D721Med (cell line): ENCODE measurements at regions not wholly inside any gene's neighbourhood (a gene's known extent, or its start where the extent isn't known, plus 50 kb on each side); places are given as distances from the start of the nearest gene placed in this dataset.

Source experiments
- DNase-seq: peaks from one replicate; pipeline ENCODE4 v3.0.0; 2011; ENCODE audit warnings: low spot score; ENCODE audit not compliant: insufficient read length
- FAIRE-seq: peaks from 2 replicates; lab custom pipeline; 2011; peaks lifted over from hg19 to GRCh38; lab: Jason Lieb, UNC
- TF ChIP-seq, protein P1 (sequence below): IDR thresholded peaks from 2 replicates; pipeline ENCODE4 v1.5.1; 2012; ENCODE audit warnings: mild to moderate bottlenecking, control low read depth; ENCODE audit not compliant: insufficient read depth; ENCODE audit errors: missing control alignments

DNA sequence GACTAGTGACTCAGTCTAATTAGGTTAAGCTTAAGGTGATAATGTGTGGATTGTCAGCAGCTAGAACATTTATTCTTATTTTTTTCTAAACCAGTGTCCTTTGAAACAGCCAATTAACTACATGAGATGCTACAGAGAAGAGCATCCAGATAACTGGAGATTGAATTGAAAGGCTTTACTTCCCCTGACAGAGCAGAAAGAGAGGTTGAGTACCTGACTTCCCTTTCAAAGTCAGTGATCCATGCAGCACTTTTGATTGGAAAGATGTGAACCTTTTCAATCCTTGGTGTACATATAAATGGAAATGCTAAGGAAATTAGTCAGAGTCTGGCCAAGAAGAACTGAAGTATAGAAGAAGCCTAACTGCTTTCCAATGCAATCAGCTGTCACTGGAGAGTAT is 653.8 kb downstream of the CDH8 start:
- FAIRE-seq (no peak), DNase-seq (no peak)
- TF ChIP-seq, protein P1, sequence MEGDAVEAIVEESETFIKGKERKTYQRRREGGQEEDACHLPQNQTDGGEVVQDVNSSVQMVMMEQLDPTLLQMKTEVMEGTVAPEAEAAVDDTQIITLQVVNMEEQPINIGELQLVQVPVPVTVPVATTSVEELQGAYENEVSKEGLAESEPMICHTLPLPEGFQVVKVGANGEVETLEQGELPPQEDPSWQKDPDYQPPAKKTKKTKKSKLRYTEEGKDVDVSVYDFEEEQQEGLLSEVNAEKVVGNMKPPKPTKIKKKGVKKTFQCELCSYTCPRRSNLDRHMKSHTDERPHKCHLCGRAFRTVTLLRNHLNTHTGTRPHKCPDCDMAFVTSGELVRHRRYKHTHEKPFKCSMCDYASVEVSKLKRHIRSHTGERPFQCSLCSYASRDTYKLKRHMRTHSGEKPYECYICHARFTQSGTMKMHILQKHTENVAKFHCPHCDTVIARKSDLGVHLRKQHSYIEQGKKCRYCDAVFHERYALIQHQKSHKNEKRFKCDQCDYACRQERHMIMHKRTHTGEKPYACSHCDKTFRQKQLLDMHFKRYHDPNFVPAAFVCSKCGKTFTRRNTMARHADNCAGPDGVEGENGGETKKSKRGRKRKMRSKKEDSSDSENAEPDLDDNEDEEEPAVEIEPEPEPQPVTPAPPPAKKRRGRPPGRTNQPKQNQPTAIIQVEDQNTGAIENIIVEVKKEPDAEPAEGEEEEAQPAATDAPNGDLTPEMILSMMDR: no peak

DNA sequence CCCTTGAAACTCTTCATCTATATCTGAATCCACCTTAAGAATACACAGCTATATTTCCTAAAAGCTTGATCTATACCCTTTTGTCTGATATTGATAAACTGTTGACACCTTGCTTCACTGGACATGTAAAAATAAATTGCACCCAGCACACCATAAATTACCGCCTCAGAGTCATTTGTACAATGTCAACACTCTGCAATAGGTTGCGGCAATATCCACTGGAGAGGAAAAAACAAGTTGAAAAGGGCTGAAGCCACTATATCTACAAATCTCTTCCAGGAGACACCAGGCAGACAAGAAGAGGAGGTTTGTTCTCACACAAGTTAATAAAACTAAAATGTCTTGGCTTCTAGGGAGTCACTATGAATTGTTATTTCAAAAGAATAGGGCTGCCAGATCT is 656.9 kb downstream of the CDH8 start:
- DNase-seq (no peak), FAIRE-seq (no peak)
- TF ChIP-seq, protein P1: no peak

DNA sequence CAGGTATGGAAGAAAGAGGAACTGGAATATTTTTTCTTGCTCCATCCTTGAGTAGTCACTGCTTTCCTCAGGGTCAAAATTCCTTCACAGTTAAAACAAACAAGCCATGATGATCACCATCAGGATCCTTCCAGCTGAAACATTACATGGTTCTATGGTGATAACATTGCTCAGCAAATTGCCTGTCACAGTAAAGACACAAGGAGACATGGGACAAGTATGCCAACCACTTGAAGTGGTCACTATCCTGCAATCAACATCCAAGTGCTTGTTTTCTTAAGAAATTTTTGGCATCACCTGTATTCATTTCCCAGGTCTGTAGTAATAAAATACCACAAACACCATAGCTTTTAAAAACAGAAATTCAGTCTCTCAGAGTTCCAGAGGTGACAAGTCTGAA is 662.2 kb downstream of the CDH8 start:
- TF ChIP-seq, protein P1: no peak
- DNase-seq: no peak
- FAIRE-seq: no peak

DNA sequence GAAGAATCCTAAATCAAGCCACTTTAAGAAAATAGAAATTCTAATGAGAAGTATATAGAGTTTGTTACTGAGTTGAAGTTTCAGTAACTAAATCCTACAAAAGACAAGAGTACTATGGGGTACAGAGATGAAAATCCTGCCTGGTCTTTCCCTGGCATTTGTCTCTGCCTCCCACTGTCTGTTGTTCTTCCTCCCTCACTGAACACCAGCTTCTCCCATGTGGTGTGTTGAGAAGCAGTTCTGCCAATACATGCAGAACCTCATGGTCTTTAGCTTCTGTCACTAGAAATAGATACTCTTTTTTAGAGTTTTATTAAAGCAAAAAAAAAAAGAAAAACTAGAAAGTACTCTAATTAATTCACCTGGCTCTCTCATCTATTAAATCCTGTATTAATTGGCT is 664.4 kb downstream of the CDH8 start:
- FAIRE-seq: no peak
- TF ChIP-seq, protein P1: no peak
- no peak for DNase-seq

DNA sequence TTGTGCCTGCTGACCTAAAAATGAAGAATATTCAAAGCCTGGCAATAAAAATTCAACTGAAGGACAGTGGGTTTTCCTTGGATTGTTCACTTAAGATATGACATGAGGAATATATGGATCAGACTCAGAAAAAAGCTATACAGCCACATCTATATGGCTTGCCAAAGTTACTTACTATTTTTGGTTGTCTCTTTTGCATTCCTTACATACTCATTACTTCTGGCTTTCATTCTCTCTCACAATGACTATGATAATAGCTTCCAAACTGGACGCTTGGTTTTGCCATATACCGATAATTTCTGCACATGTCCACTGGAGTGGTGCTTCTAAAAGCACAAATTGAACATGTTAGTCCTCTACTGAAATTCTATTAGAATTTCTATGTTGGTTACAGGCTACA is 664.9 kb downstream of the CDH8 start:
- FAIRE-seq: no peak
- TF ChIP-seq, protein P1: no peak
- no peak for DNase-seq

DNA sequence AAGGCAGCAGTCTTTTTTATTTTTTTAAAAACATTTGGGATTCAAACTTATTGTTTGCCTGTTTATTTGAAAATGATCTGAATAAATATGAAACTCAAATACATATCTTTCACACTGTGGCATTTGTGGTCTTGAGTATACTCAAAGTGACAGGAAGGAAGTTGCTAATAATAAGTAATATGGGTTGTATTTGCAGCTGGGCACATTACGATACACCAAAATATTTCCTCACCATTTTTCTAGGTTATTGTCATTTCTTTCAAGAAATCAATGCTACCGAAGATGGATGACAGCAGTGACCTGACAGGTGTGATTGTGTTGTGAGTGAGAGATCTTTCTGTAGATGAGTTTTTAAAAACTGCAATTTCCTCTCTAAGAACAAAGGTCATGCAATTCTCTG is 665.7 kb downstream of the CDH8 start:
- DNase-seq (no peak), FAIRE-seq (no peak)
- TF ChIP-seq, protein P1: no peak

DNA sequence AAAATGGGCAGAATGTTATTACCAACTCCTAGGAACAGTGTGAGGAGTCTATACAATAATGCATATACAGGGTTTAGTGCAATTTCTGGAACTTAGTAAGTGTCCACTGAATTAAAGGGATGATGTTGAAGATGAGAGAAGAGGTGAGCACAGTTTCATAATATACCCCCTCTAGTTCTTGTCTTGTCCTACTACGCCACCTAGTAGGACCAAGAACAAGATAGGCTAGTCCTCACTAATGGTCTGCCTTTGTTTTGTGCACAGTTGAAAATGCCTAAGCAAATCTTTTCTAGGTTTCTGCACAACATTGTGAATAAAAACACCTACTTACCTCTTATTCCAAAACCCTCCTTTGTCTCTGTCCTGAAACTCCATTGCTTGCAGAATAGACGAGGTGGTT is 670.2 kb downstream of the CDH8 start:
- no peak for DNase-seq
- no peak for FAIRE-seq
- TF ChIP-seq, protein P1: peak; percentile 46
